ENCODE measurements at regions not wholly inside any gene's neighbourhood (a gene's known extent, or its start where the extent isn't known, plus 50 kb on each side); places are given as distances from the start of the nearest gene placed in this dataset.

- TF ChIP-seq, protein P1, sequence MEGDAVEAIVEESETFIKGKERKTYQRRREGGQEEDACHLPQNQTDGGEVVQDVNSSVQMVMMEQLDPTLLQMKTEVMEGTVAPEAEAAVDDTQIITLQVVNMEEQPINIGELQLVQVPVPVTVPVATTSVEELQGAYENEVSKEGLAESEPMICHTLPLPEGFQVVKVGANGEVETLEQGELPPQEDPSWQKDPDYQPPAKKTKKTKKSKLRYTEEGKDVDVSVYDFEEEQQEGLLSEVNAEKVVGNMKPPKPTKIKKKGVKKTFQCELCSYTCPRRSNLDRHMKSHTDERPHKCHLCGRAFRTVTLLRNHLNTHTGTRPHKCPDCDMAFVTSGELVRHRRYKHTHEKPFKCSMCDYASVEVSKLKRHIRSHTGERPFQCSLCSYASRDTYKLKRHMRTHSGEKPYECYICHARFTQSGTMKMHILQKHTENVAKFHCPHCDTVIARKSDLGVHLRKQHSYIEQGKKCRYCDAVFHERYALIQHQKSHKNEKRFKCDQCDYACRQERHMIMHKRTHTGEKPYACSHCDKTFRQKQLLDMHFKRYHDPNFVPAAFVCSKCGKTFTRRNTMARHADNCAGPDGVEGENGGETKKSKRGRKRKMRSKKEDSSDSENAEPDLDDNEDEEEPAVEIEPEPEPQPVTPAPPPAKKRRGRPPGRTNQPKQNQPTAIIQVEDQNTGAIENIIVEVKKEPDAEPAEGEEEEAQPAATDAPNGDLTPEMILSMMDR (IDR thresholded peaks at IDR 0.05; ENCODE audit: insufficient read depth, missing control alignments): no peak
- DNase-seq (ENCODE audit: insufficient read length, low spot score) (no peak), FAIRE-seq (no peak)
Measured at GRCh38 chr7:19537942-19538401, 170.9 kb downstream of the POLR1F start.

- FAIRE-seq: no peak
- TF ChIP-seq, protein P1 (IDR thresholded peaks at IDR 0.05; ENCODE audit: insufficient read depth, missing control alignments): no peak
- DNase-seq (ENCODE audit: insufficient read length, low spot score): no peak
Measured at GRCh38 chr7:19533266-19533665, 175.6 kb downstream of the POLR1F start.

GRCh38 chr7:19530852-19531251, 178.0 kb downstream of the POLR1F start:
- no peak for DNase-seq (ENCODE audit: insufficient read length, low spot score)
- FAIRE-seq: no peak
- TF ChIP-seq, protein P1 (IDR thresholded peaks at IDR 0.05; ENCODE audit: insufficient read depth, missing control alignments): no peak

GRCh38 chr7:19530261-19530660, 178.6 kb downstream of the POLR1F start:
- no peak for DNase-seq (ENCODE audit: insufficient read length, low spot score)
- FAIRE-seq: no peak
- TF ChIP-seq, protein P1 (IDR thresholded peaks at IDR 0.05; ENCODE audit: insufficient read depth, missing control alignments): no peak

DNA sequence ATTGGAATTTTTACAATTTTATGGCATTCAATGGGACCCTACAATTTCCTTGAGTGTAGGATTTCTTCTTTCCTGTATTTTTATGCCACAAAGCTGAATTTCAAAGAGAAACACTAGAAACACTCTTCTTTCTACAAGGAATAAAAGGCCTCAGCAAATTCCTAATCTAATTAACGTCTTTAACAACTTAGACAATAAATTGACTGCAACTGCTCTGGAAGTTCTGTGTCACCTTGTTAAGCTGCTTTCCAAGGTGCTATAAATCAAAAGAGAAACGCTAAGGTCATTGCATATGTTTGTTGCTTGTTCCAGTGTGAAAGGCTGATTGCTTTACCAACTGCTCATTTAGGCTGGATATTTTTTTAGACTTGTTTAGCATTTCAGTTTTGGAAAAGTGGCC, 182.2 kb downstream of the POLR1F start:
- DNase-seq (ENCODE audit: insufficient read length, low spot score): no peak
- FAIRE-seq: no peak

DNA sequence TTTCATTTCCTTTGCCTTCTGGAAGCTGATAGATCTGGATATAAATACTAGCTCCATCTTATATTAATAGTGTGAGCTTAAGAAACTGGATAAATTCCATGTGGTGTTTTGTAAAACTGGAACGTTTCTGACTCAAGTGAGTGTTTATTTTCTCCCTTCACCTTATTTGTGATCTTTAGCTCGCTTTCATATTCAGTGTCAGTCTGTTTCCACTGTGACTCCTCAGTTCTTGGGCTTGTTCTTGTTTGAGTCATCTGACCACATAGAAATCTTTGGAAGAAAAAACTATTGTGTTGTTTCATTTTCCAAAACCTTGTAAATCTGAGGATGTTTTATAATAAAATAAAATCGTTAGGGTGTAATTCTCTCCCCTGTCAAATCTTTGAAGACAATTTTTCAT, 186.4 kb downstream of the POLR1F start:
- FAIRE-seq (no peak), DNase-seq (ENCODE audit: insufficient read length, low spot score) (no peak)
- TF ChIP-seq, protein P1 (IDR thresholded peaks at IDR 0.05; ENCODE audit: insufficient read depth, missing control alignments): no peak

More for the DNA sequence above, 182.2 kb downstream of the POLR1F start:
- TF ChIP-seq, protein P1 (IDR thresholded peaks at IDR 0.05; ENCODE audit: insufficient read depth, missing control alignments): no peak

- DNase-seq (ENCODE audit: insufficient read length, low spot score): no peak
- TF ChIP-seq, protein P1 (IDR thresholded peaks at IDR 0.05; ENCODE audit: insufficient read depth, missing control alignments): no peak
- no peak for FAIRE-seq
Measured at GRCh38 chr7:19520392-19520791, 188.4 kb downstream of the POLR1F start.

Measured in D721Med (cell line).